ENCODE measurements at regions not wholly inside any gene's neighbourhood (a gene's known extent, or its start where the extent isn't known, plus 50 kb on each side); places are given as distances from the start of the nearest gene placed in this dataset.

GRCh38 chr10:78548369-78548768 is 514.7 kb downstream of the RPS24 start:
- DNase-seq (ENCODE audit: low read depth in 4 of 4, low spot score in 1 of 4) = no peak

DNA sequence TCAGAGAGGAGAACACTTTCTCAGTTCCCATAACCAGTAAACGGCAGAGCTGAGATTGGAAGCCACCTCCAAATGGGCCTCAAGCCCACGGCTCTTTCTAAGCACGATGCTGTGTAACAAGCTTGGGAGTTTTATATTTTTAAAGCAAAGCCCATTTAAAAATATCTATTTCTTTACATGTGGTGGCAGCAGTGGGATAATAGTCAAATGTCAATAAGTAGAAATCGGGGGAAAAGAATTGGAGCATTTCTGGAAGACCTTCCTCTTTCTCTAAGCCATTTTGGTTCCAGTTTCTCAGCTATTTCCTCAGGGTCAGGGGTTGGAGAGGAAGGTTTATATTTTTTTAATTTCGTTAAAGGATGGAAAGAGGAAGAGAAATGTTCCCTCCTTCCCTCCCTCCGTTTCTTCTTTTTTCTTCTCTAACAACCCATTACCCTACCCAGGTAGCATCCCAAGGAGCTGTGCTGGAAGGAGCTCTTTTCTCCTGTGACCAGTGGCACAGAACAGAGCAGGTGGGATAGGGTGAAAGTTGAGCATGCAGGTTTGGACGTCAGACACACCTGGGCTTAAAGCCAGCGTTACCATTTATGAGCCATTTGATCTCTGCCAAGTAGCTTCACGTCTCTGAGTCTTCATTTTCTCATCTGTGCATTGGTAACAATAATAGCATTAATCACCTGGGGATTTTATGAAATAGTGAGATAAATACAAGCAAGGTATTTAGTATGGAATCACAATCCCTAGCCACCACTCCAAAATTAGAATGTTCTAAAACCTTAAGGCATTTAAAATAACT is 515.7 kb downstream of the RPS24 start:
- DNase-seq (ENCODE audit: low read depth in 4 of 4, low spot score in 1 of 4) = no peak

DNA sequence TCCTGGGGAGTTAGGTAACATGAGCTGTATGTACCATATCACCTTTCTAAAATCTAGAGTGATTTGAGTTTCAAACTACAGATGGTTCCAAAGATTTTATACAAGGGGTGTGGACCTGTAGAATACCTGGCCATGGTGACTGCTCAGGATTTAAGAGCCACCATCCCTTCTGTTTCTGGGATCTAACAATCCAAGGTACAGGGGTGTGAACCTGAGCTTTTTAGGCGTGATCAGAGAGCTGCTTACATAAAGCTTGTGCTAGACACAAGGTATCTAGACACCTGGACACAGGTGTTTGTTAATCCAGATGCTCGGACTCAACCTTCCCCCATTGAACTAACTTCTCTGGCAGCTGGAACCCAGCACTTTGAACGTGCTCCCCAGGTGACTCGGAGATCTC is 516.4 kb downstream of the RPS24 start:
- DNase-seq (ENCODE audit: low read depth in 4 of 4, low spot score in 1 of 4) = no peak

DNA sequence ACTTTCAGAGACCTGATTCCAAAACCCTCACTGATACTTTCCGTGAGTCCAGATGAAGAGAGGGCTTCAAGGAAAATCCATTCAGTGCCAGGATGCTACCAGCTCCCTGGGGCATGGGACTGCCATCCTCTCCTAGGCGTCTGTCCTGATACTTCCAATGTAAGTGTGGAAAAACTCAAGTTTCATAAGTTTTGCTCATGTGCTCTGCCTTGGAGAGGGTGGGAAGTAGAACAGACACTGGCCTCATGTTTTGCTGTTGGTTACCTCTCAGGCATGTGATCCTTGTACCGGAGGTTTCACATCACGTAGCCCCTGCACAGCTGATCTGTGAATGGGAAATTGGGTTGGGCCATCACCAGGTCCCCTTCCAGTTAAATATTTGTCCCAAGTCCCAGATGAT is 517.1 kb downstream of the RPS24 start:
- DNase-seq (ENCODE audit: low read depth in 4 of 4, low spot score in 1 of 4) = no peak

DNA sequence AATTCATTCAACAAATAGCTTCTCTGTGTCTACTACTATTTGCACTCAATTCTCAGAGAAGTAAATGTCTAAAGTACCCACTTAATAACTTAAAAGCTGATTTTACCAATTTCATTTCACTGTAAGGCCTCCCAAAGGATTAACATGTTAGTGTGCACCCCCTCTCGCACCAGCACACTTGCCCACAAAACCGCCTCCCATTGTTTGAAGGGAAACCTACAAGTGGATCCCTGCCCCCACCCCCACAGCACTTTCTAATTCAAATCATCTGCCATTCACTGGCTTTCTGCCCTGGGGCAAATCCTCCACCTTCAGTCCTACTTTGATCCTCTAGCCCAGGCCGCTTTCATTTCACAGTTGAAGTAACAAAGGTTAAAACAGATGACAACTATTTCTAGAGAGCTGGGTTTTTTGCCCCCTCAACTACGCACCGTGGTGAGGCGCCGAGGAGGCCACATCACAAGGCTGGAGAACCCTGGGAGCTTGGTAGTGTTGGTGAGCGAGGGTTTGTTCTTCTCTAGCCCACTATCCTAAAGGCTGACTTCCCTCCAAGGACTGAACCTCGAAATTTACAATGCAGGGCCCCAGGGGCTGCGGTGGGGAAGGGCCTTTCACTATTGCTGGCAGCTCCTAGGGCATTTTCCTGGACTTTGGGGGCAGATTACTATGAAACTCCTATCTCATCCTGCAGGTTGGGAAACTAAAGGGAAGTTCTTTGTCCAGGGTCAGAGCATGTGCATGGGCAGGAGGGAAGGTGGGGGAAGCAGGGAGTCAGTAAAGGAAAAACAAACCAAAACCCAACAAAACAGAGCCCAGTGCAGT is 517.4 kb upstream of the ZMIZ1 start:
- no peak for DNase-seq (ENCODE audit: low read depth in 4 of 4, low spot score in 1 of 4)

DNA sequence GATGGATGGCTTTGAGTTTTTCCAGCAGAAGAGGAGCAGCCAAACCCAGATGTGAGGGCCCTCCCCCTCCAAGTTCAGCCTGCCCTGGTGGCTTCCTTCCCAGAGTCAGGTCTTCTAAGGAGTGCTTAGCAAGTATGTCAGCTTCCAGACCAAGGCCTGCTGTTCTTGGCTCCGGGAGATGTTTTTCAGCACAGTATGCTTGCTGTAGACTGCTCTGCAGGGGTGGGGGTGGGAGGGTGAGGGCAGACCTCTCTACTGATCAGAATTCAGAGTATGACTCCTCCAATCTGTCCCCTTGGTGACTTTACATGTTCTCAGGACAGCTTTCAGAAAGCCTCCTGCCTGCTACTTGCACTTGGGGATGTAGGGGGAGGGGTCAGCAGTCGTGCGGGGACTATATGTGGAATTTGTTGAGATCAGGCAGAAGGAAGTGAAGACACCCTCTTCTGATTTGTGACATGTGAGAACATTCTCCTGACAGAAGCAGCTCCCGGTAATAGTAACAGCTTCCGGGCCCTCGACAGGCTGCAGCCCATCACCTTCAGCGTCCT is 516.4 kb upstream of the ZMIZ1 start:
- no peak for DNase-seq (ENCODE audit: low read depth in 4 of 4, low spot score in 1 of 4)

- no peak for DNase-seq (ENCODE audit: low read depth in 4 of 4, low spot score in 1 of 4)
Observed at GRCh38 chr10:78553792-78554191, 515.0 kb upstream of the ZMIZ1 start.

- no peak for DNase-seq (ENCODE audit: low read depth in 4 of 4, low spot score in 1 of 4)
Observed at GRCh38 chr10:78555128-78555527, 513.6 kb upstream of the ZMIZ1 start.

DNA sequence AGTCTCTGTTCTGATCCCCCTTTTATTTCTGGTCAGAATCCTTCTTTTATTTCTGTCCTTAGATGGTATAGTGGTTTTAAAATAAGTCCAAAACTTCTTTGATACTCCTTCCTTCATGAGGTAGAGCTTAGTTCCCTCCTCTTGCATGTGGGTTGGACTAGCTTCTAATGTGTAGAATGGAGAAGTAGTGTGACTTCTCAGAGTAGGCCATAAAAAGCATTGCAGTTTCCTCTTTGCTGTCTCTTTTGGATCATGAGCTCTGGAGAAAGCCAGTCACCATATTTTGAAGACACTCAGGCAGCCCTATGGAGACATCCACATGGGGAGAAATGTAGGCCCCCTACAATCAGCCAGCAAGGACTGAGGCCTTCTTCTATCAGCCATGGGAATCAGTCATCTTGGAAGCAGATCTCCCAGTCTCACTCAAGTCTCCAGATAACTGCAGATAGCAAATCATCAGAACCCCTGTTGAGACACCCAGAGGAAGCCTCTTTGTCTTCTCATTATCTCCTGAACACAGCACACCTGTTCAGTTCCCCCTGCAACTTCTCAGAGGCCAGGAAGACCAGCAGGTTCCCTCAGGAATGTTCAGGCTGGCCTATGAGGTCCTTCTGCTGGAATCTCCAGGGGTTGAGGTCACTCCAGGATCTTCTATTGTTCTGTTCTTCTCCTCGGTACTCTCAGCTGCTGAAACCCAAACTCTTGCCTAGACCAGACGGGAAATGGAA is 511.9 kb upstream of the ZMIZ1 start:
- DNase-seq (ENCODE audit: low read depth in 4 of 4, low spot score in 1 of 4) = no peak

- no peak for DNase-seq (ENCODE audit: low read depth in 4 of 4, low spot score in 1 of 4)
Observed at GRCh38 chr10:78557433-78557925, 511.3 kb upstream of the ZMIZ1 start.

DNA sequence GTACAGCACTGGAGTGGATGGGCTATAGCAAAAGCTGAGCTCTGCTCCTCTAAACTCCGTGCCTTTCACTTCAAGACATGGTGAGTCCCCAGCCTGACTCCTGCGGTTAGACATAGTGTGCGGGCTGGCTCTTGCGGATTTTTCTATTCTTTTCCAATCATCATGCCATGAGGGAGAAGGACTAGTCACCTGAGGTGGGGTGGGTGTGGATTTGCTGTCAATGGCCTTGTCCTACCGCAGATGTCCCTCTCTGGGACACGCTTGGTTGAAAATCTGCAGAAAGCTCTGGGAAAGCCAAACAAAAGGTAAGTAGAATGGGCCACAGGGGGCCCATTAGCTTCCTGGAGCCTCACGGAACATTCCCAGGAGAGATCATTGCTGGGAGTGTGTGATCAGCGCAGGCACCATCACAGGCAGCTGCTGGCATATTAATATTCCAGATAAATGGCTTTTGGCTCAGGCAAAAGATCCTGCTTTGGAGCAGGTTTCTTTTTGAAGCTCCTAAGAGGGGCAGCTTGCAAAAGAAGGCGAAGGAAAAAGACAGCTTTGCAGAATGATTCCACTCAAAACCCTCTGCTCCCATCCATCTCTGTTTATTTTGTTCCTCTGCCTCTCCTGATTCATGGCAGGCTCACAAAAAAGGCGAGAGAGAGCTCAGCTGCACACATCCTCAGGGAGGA is 509.0 kb upstream of the ZMIZ1 start:
- no peak for DNase-seq (ENCODE audit: low read depth in 4 of 4, low spot score in 1 of 4)

- no peak for DNase-seq (ENCODE audit: low read depth in 4 of 4, low spot score in 1 of 4)
Observed at GRCh38 chr10:78560341-78560688, 508.5 kb upstream of the ZMIZ1 start.

- no peak for DNase-seq (ENCODE audit: low read depth in 4 of 4, low spot score in 1 of 4)
Observed at GRCh38 chr10:78563314-78563713, 505.5 kb upstream of the ZMIZ1 start.

- DNase-seq (ENCODE audit: low read depth in 4 of 4, low spot score in 1 of 4) = no peak
Observed at GRCh38 chr10:78565841-78566240, 502.9 kb upstream of the ZMIZ1 start.

DNA sequence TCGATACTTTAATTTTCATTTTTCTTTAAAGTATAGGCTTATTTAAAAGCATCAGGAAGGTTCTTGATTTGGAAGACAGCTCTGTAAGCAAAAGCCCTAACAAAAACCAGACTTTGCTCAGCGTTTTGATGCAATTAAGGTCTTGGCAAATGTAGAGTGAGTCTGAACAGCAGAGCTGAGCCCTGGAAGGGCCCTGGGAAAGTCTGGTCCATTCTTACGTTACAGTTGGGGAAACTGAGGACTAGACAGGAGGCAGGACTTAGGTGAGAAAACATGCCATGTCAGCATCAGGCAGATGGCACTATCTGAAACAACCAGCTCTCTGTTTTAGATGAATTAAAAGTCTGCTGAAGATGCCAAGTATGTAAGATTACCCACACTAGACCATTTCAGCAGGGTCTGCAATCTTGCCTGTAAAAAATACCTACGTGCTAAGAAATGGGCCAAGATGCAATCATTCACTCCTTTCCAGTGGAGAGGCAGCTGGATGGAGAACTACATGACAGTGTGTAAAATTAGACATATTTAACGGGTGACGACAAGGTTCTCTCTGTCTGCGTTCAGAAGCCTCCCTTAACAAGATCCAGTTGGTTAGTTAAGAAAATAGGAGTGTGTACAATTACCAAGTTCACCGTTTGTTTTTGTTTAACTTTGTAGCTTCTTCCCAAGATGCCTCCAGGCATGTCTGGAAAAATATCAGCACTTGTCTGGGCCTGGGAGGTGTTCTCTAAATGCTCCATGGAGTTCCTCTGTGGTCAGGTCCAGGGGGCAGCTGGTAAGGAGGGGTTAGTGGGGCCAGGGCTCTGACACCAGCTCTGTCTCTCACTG is 502.3 kb upstream of the ZMIZ1 start:
- DNase-seq (ENCODE audit: low read depth in 4 of 4, low spot score in 1 of 4) = no peak

GRCh38 chr10:78567680-78568455 is 500.9 kb upstream of the ZMIZ1 start:
- no peak for DNase-seq (ENCODE audit: low read depth in 4 of 4, low spot score in 1 of 4)

GRCh38 chr10:78568620-78569019 is 500.1 kb upstream of the ZMIZ1 start:
- no peak for DNase-seq (ENCODE audit: low read depth in 4 of 4, low spot score in 1 of 4)

DNA sequence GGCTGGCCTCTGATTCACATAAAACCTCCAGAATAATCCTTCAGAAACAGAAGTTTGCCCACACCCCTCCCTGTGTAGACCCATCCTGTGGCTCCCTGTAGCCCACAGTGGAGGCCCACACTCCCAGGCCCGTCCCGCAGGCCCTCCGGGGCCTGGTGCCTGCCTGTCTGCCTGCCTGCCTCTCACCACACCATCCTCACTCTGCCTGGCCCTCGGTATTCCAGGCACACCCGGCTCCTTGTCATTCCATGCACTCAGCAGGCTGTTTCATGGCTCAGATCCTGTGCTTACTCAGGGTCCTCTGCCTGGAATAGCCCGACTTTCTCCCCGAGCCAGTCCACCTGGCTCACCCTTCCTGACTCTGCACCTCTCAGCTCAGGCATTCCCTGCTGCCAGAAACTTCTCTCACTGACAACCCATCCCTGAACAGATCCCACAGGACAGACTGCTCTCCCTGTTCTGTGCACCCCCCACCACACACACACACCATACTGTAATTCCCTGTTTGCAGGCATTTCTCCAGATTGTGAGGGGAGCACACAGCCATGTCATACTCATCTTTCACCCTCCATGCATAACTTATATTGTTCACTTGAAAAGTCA is 498.0 kb upstream of the ZMIZ1 start:
- no peak for DNase-seq (ENCODE audit: low read depth in 4 of 4, low spot score in 1 of 4)

GRCh38 chr10:78571286-78571685 is 497.5 kb upstream of the ZMIZ1 start:
- DNase-seq (ENCODE audit: low read depth in 4 of 4, low spot score in 1 of 4) = no peak
